Umbilical cord (tissue), 1 donor: ENCODE measurements at regions not wholly inside any gene's neighbourhood (a gene's known extent, or its start where the extent isn't known, plus 50 kb on each side); places are given as distances from the start of the nearest gene placed in this dataset.
"Not testable (repeated sequence)": the region's sequence is repeated elsewhere in the genome, so short reads cannot be mapped to it uniquely, and the experiment has no call there.

Experiments used
- DNase-seq: peaks from one replicate; pipeline ENCODE4 v3.0.0-alpha.2; 2015; ENCODE audit warnings: low spot score

- DNase-seq = not testable (repeated sequence)
Observed at GRCh38 chr15:20267996-20268395, 273.6 kb downstream of the GOLGA6L6 start.

GRCh38 chr15:20267051-20267730 is 274.4 kb downstream of the GOLGA6L6 start:
- not testable (repeated sequence) for DNase-seq

GRCh38 chr15:20265710-20266109 is 275.9 kb downstream of the GOLGA6L6 start:
- DNase-seq = not testable (repeated sequence)

GRCh38 chr15:20261321-20262280 is 280.0 kb downstream of the GOLGA6L6 start:
- DNase-seq = not testable (repeated sequence)

GRCh38 chr15:20260650-20261049 is 280.9 kb downstream of the GOLGA6L6 start:
- not testable (repeated sequence) for DNase-seq

- not testable (repeated sequence) for DNase-seq
Observed at GRCh38 chr15:20259559-20260190, 281.9 kb downstream of the GOLGA6L6 start.

GRCh38 chr15:20256394-20256793 is 285.2 kb downstream of the GOLGA6L6 start:
- DNase-seq = not testable (repeated sequence)

- DNase-seq = not testable (repeated sequence)
Observed at GRCh38 chr15:20255641-20256040, 286.0 kb downstream of the GOLGA6L6 start.

- not testable (repeated sequence) for DNase-seq
Observed at GRCh38 chr15:20253047-20253615, 288.5 kb downstream of the GOLGA6L6 start.

GRCh38 chr15:20252040-20252439 is 289.6 kb downstream of the GOLGA6L6 start:
- not testable (repeated sequence) for DNase-seq

- not testable (repeated sequence) for DNase-seq
Observed at GRCh38 chr15:20251214-20252005, 290.2 kb downstream of the GOLGA6L6 start.

- DNase-seq = not testable (repeated sequence)
Observed at GRCh38 chr15:20250206-20250605, 291.4 kb downstream of the GOLGA6L6 start.

- DNase-seq = not testable (repeated sequence)
Observed at GRCh38 chr15:20249677-20249970, 292.0 kb downstream of the GOLGA6L6 start.

- not testable (repeated sequence) for DNase-seq
Observed at GRCh38 chr15:20248434-20248833, 293.2 kb downstream of the GOLGA6L6 start.

GRCh38 chr15:20247137-20247536 is 294.5 kb downstream of the GOLGA6L6 start:
- DNase-seq = not testable (repeated sequence)

- not testable (repeated sequence) for DNase-seq
Observed at GRCh38 chr15:20246624-20247023, 295.0 kb downstream of the GOLGA6L6 start.

GRCh38 chr15:20245856-20246255 is 295.7 kb downstream of the GOLGA6L6 start:
- not testable (repeated sequence) for DNase-seq

- not testable (repeated sequence) for DNase-seq
Observed at GRCh38 chr15:20244792-20245191, 296.8 kb downstream of the GOLGA6L6 start.

GRCh38 chr15:20243486-20244240 is 297.9 kb downstream of the GOLGA6L6 start:
- DNase-seq = not testable (repeated sequence)

- DNase-seq = not testable (repeated sequence)
Observed at GRCh38 chr15:20240366-20240917, 301.2 kb downstream of the GOLGA6L6 start.
